ENCODE measurements at regions not wholly inside any gene's neighbourhood (a gene's known extent, or its start where the extent isn't known, plus 50 kb on each side); places are given as distances from the start of the nearest gene placed in this dataset.

GRCh38 chr7:136702913-136703312 lies 165.5 kb upstream of the CHRM2 start:
- TF ChIP-seq POLR2A (IDR thresholded peaks at IDR 0.05) (no peak), CTCF (IDR thresholded peaks at IDR 0.05) (no peak), EP300 (IDR thresholded peaks at IDR 0.05) (no peak)

Measured in stomach (tissue), 4 donors.